GM12891 (cell line): ENCODE measurements at regions not wholly inside any gene's neighbourhood (a gene's known extent, or its start where the extent isn't known, plus 50 kb on each side); places are given as distances from the start of the nearest gene placed in this dataset.

Experiments used
- PAX5 ChIP-seq: IDR thresholded peaks from 2 replicates; pipeline ENCODE4 v1.6.1; 2011; ENCODE audit warnings: low read length, moderate library complexity, mild to moderate bottlenecking; ENCODE audit not compliant: insufficient read depth, severe bottlenecking
- POLR2A ChIP-seq: IDR thresholded peaks from 2 replicates; pipeline ENCODE4 v1.6.1; 2011; ENCODE audit warnings: low read depth, low read length, control low read depth
- POLR2AphosphoS5 ChIP-seq: IDR thresholded peaks from 2 replicates; pipeline ENCODE4 v1.6.1; 2011; ENCODE audit warnings: low read depth, low read length, control low read depth
- POU2F2 ChIP-seq: IDR thresholded peaks from 2 replicates; pipeline ENCODE4 v1.6.1; 2011; ENCODE audit warnings: low read depth, mild to moderate bottlenecking, control low read depth, low read length, moderate library complexity
- SPI1 ChIP-seq: IDR thresholded peaks from 2 replicates; pipeline ENCODE4 v1.6.1; 2011; ENCODE audit warnings: low read depth, low read length, control low read depth
- TAF1 ChIP-seq: IDR thresholded peaks from 2 replicates; pipeline ENCODE4 v1.6.1; 2011; ENCODE audit warnings: low read depth, low read length, control low read depth

DNA sequence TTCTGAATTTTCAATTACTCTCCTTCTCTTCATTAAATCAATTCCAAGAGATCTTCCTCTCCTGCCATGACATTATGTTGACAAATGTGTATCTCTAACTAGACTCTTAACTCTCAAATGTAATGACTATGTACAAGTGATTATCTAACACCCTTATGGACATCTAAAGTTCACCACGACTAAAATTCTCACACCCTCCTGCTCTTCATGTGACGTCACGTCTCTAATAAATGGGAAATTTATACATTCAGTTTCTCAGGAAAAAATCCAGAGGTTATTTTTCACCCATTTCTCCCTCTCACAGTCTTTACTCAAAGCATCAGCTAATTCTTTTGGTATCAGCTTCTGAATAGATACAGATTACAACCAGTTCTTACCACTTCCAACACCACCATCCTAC, 237.5 kb upstream of the EPHA6 start:
- no peak for TF ChIP-seq POLR2AphosphoS5
- no peak for TF ChIP-seq POLR2A
- TF ChIP-seq TAF1: no peak
- no peak for TF ChIP-seq PAX5
- no peak for TF ChIP-seq SPI1
- TF ChIP-seq POU2F2: no peak
